Endothelial cell of umbilical vein (primary cell): ENCODE measurements at regions not wholly inside any gene's neighbourhood (a gene's known extent, or its start where the extent isn't known, plus 50 kb on each side); places are given as distances from the start of the nearest gene placed in this dataset.
"Not testable (repeated sequence)": the region's sequence is repeated elsewhere in the genome, so short reads cannot be mapped to it uniquely, and the experiment has no call there.

Experiments used
- BruUV-seq: library from RNA; stranded (reverse); fragments of 400-500 nt; replicated peaks from 2 replicates; lab custom pipeline; 2021; lab: Mats Ljungman, UMichigan
- CTCF ChIA-PET: fragments of 300-600, 350-600 bp; sonication (Branson Sonifier 250); formaldehyde crosslinking; loops from one replicate; lab custom pipeline; 2021; ENCODE audit warnings: antibody characterized with exemption, inconsistent platforms; lab: Charles Lee
- POLR2A ChIA-PET: fragments of 300-600, 350-600 bp; sonication (Branson Sonifier 250); formaldehyde crosslinking; loops from one replicate; lab custom pipeline; 2021; ENCODE audit warnings: antibody characterized with exemption, inconsistent platforms; lab: Charles Lee
- DNase-seq: peaks from one replicate; pipeline ENCODE4 v3.0.0-alpha.2; 2011; ENCODE audit warnings: low read depth, low spot score
- FAIRE-seq: peaks from 2 replicates; lab custom pipeline; 2011; peaks lifted over from hg19 to GRCh38; lab: Jason Lieb, UNC
- H2AFZ ChIP-seq: 2 replicates; pipeline ENCODE4 v1.6.0; 2012; ENCODE audit warnings: low read depth, low read length, control low read depth, inconsistent platforms
- H3K27ac ChIP-seq: 2 replicates; pipeline ENCODE4 v1.5.1; 2011; ENCODE audit warnings: low read depth, mild to moderate bottlenecking, control low read depth, low read length, moderate library complexity; ENCODE audit not compliant: insufficient read depth
- H3K27me3 ChIP-seq, 2 experiments: 2 replicates each; pipeline versions ENCODE4 v1.6.0 to v1.6.1; 2011; ENCODE audit warnings: low read length in 2 of 2, mixed read lengths in 1 of 2; ENCODE audit not compliant: control insufficient read depth in 2 of 2, insufficient read depth in 2 of 2
- H3K36me3 ChIP-seq, 2 experiments: 2 replicates in 1 of 2; 3 replicates in 1 of 2; pipeline ENCODE4 v1.5.1; 2011; ENCODE audit warnings: low read length in 2 of 2, mild to moderate bottlenecking in 1 of 2, moderate library complexity in 1 of 2; ENCODE audit not compliant: control insufficient read depth in 2 of 2, insufficient read depth in 2 of 2; ENCODE audit errors: extremely low read depth in 1 of 2
- H3K4me1 ChIP-seq: 3 replicates; pipeline ENCODE4 v1.5.1; 2011; ENCODE audit warnings: mild to moderate bottlenecking, low read length; ENCODE audit not compliant: control insufficient read depth, insufficient read depth; ENCODE audit errors: extremely low read depth
- H3K4me2 ChIP-seq: 2 replicates; pipeline ENCODE4 v1.6.1; 2011; ENCODE audit warnings: low read length, control low read depth, mixed read lengths; ENCODE audit not compliant: insufficient read depth
- H3K4me3 ChIP-seq, 3 experiments: fragments of 200-600 bp in 1 of 3; sonication (generic), shearing (Covaris generic) in 1 of 3; replicated peaks in 1 of 3; 2 replicates each; pipeline ENCODE4 v1.5.1; 2011 to 2016; ENCODE audit warnings: control low read depth in 3 of 3, low read length in 3 of 3, mild to moderate bottlenecking in 2 of 3, inconsistent platforms in 1 of 3, low read depth in 1 of 3, moderate library complexity in 1 of 3; ENCODE audit not compliant: insufficient read depth in 1 of 3
- H3K79me2 ChIP-seq: 2 replicates; pipeline ENCODE4 v1.6.0; 2012; ENCODE audit warnings: low read length, inconsistent platforms; ENCODE audit not compliant: control insufficient read depth, insufficient read depth
- H3K9ac ChIP-seq: replicated peaks from 2 replicates; pipeline ENCODE3; 2011; ENCODE audit warnings: low read length, control low read depth; ENCODE audit not compliant: insufficient read depth; ENCODE audit errors: extremely low read depth
- H3K9me1 ChIP-seq: replicated peaks from 3 replicates; pipeline ENCODE4 v1.6.0; 2011; ENCODE audit warnings: mild to moderate bottlenecking, low read length; ENCODE audit not compliant: control insufficient read depth, insufficient read depth; ENCODE audit errors: extremely low read depth
- H3K9me3 ChIP-seq: replicated peaks from 2 replicates; pipeline ENCODE4 v1.5.1; 2012; ENCODE audit warnings: low read length, inconsistent platforms; ENCODE audit not compliant: control insufficient read depth, insufficient read depth
- H4K20me1 ChIP-seq: replicated peaks from 2 replicates; pipeline ENCODE3; 2011; ENCODE audit warnings: mild to moderate bottlenecking, low read length; ENCODE audit not compliant: control insufficient read depth, insufficient read depth; ENCODE audit errors: extremely low read depth
- CTCF ChIP-seq, 2 donors: IDR thresholded peaks; 1 replicate in 1 of 2; 2 replicates in 1 of 2; pipeline ENCODE4 v1.5.1; 2011; ENCODE audit warnings: low read length in 2 of 2, mild to moderate bottlenecking in 2 of 2, moderate library complexity in 2 of 2, control low read depth in 1 of 2, inconsistent platforms in 1 of 2, low read depth in 1 of 2; ENCODE audit not compliant: insufficient read depth in 1 of 2; ENCODE audit errors: extremely low read depth in 1 of 2
- EZH2 ChIP-seq: IDR thresholded peaks from 2 replicates; pipeline ENCODE4 v1.6.1; 2012; ENCODE audit warnings: borderline replicate concordance, low read depth, mild to moderate bottlenecking, moderate library complexity, low read length, inconsistent platforms; ENCODE audit not compliant: severe bottlenecking
- FOS ChIP-seq: IDR thresholded peaks from 2 replicates; pipeline ENCODE4 v1.6.1; 2011; ENCODE audit warnings: mild to moderate bottlenecking, low read length, moderate library complexity, borderline replicate concordance; ENCODE audit not compliant: insufficient read depth
- GATA2 ChIP-seq: IDR thresholded peaks from 2 replicates; pipeline ENCODE4 v1.7.0; 2011; ENCODE audit warnings: low read depth, mild to moderate bottlenecking, moderate library complexity, mixed read lengths, low read length; ENCODE audit not compliant: insufficient read length, insufficient read depth
- JUN ChIP-seq: IDR thresholded peaks from 2 replicates; pipeline ENCODE4 v1.6.1; 2011; ENCODE audit warnings: borderline replicate concordance, low read depth; ENCODE audit not compliant: insufficient read length, insufficient read depth
- MAX ChIP-seq: IDR thresholded peaks from 2 replicates; pipeline ENCODE4 v1.6.1; 2011; ENCODE audit not compliant: insufficient read depth, insufficient read length
- MYC ChIP-seq: IDR thresholded peaks from one replicate; pipeline ENCODE4 v1.6.1; 2011; ENCODE audit warnings: mild to moderate bottlenecking, low read depth, low read length
- POLR2A ChIP-seq: IDR thresholded peaks from 2 replicates; pipeline ENCODE4 v1.6.1; 2012; ENCODE audit warnings: low read depth, mild to moderate bottlenecking, control low read depth, low read length
- POLR2AphosphoS5 ChIP-seq: IDR thresholded peaks from 2 replicates; pipeline ENCODE4 v1.6.1; 2012; ENCODE audit warnings: low read depth, mild to moderate bottlenecking, control low read depth, low read length, moderate library complexity; ENCODE audit not compliant: insufficient read depth
- dilution Hi-C: fragments of 300-500 bp; cut with MboI; formaldehyde crosslinking; loops from one replicate; pipeline ENCODE4 v1.15.0; 2019; ENCODE audit warnings: low sequenced_read_pairs; ENCODE audit not compliant: extremely low pct_ligation_motif_present
- intact Hi-C: fragments of 100-400 bp; cut with micrococcal nuclease; formaldehyde crosslinking; loops from one replicate; pipeline ENCODE4 v1.10.0; 2022

- H3K4me3 ChIP-seq: no peak overlapping the region
These were observed 60.6 kb upstream of the TMEM97 start for GRCh38 chr17:28258347-28258887.

GRCh38 chr17:28261219-28261618 lies 57.8 kb upstream of the TMEM97 start:
- Histone ChIP-seq H3K9me3 (no peaks in the 10 kb centered on the region), H4K20me1 (no peaks in the 10 kb centered on the region), H3K9me1 (no peaks in the 10 kb centered on the region), H3K79me2 (no peaks in the 10 kb centered on the region), H2AFZ (no peak overlapping the region), H3K9ac (no peak overlapping the region), H3K36me3 (no peaks in the 10 kb centered on the region), H3K4me2 (no peak overlapping the region), H3K27ac (no peak overlapping the region), H3K4me1 (no peaks in the 10 kb centered on the region), H3K4me3 (no peak overlapping the region), H3K27me3 (no peaks in the 10 kb centered on the region)
- ChIA-PET CTCF (interaction anchor here (1.1 kb wide), 1 partner anchor 9 kb away, joined by 5 read pairs; no protein-coding TSS in a partner anchor), POLR2A (no interaction called here)
- intact Hi-C loops: no loop called here
- dilution Hi-C loops: no loop called here
- no peak for FAIRE-seq
- DNase-seq: no peak
- BruUV-seq: no TSS peak
- no peak for TF ChIP-seq FOS
- TF ChIP-seq POLR2AphosphoS5: no peak
- no peak for TF ChIP-seq GATA2
- TF ChIP-seq MYC: no peak
- TF ChIP-seq JUN: no peak
- no peak for TF ChIP-seq POLR2A
- no peak for TF ChIP-seq CTCF (IDR thresholded peaks at IDR 0.05; ENCODE audit: extremely low read depth in 1 of 2, insufficient read depth in 1 of 2, low read depth in 1 of 2, low read length in 2 of 2)
- TF ChIP-seq MAX: no peak
- no peak for TF ChIP-seq EZH2

More at GRCh38 chr17:28258347-28258887, 60.6 kb upstream of the TMEM97 start:
- no peak overlapping the region for H3K4me2 ChIP-seq
- no peak for TF ChIP-seq MYC
- no peaks in the 10 kb centered on the region for H3K4me1 ChIP-seq
- no peak overlapping the region for H3K9ac ChIP-seq
- ChIA-PET CTCF (interaction anchor here (0.9 to 2.4 kb wide), 3 partner anchors 13 to 498 kb away, joined by 3 to 6 read pairs (median 3); no protein-coding TSS in a partner anchor), POLR2A (no interaction called here)
- no TSS peak for BruUV-seq
- FAIRE-seq (no peak), DNase-seq (no peak)
- no peaks in the 10 kb centered on the region for H4K20me1 ChIP-seq
- dilution Hi-C loops: no loop called here
- no peaks in the 10 kb centered on the region for H3K27me3 ChIP-seq
- intact Hi-C loops: no loop called here
- H3K27ac ChIP-seq: no peak overlapping the region
- H2AFZ ChIP-seq: no peak overlapping the region
- no peaks in the 10 kb centered on the region for H3K79me2 ChIP-seq
- H3K9me1 ChIP-seq: no peaks in the 10 kb centered on the region
- no peaks in the 10 kb centered on the region for H3K36me3 ChIP-seq
- no peaks in the 10 kb centered on the region for H3K9me3 ChIP-seq

- POLR2A ChIA-PET: not testable (repeated sequence)
These were observed 56.8 kb upstream of the TMEM97 start for GRCh38 chr17:28262123-28262745.

More at GRCh38 chr17:28262123-28262745, 56.8 kb upstream of the TMEM97 start:
- H3K9me1 ChIP-seq, BruUV-seq, H3K4me3 ChIP-seq, H3K27ac ChIP-seq, H3K9me3 ChIP-seq, dilution Hi-C loops, H3K4me1 ChIP-seq, H3K27me3 ChIP-seq, H4K20me1 ChIP-seq, intact Hi-C loops, H3K9ac ChIP-seq, FAIRE-seq, H3K4me2 ChIP-seq, DNase-seq, H2AFZ ChIP-seq, CTCF ChIA-PET, H3K36me3 ChIP-seq, H3K79me2 ChIP-seq: not testable (repeated sequence)
